SK-MEL-5 (cell line): ENCODE measurements at regions not wholly inside any gene's neighbourhood (a gene's known extent, or its start where the extent isn't known, plus 50 kb on each side); places are given as distances from the start of the nearest gene placed in this dataset.
"Not testable (repeated sequence)": the region's sequence is repeated elsewhere in the genome, so short reads cannot be mapped to it uniquely, and the experiment has no call there.

ENCODE experiments used
- DNase-seq: peaks from one replicate; pipeline ENCODE4 v3.0.0-alpha.2; 2016; ENCODE audit warnings: low read depth, low spot score
- in situ Hi-C: cut with HindIII; loops from 2 replicates; pipeline ENCODE4 v1.10.0; 2016; ENCODE audit warnings: low sequenced_read_pairs, high pct_unique_total_duplicates, low pct_unique_long_range_greater_than_20kb

- no peak for DNase-seq
- in situ Hi-C loops = no loop called here
Measured at GRCh38 chr7:25454562-25455041, 226.3 kb upstream of the NPVF start.

- in situ Hi-C loops = no loop called here
Measured at GRCh38 chr7:25455683-25456251, 227.5 kb upstream of the NPVF start.

DNA sequence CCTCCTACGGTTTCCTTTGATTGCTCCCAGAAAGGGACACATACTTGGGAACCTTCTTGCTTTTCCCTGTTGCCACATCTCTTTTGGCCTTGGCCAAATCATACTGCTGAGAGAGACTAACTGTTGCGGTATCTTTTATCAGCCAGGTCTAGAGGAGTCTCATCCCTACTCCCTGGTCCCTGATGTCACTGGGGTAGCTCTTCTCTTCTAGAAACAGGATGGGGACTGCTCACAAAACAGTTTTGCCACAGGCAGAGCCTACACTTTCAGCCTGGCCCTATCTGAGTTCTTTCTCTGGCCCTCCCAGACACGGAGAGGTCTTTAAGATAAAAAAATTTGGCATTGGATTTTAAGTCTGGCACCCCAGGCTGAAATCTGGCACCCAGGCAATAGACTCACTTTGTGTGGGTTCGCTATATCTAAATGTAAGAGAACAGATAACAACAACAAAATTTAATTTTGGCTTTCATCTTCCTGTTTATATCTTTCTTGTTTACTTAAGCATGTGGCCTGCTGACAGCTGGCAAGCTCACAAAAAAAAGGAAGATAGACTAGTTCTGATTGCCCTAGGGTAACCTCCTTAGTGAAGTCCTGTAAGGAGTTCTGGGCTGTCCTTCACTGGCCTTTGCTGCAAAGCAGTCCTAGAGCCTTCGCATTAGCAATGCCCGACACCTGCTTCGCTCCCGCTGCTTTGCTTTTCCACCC lies 228.3 kb upstream of the NPVF start:
- in situ Hi-C loops = no loop called here

More at GRCh38 chr7:25455683-25456251, 227.5 kb upstream of the NPVF start:
- no peak for DNase-seq

DNA sequence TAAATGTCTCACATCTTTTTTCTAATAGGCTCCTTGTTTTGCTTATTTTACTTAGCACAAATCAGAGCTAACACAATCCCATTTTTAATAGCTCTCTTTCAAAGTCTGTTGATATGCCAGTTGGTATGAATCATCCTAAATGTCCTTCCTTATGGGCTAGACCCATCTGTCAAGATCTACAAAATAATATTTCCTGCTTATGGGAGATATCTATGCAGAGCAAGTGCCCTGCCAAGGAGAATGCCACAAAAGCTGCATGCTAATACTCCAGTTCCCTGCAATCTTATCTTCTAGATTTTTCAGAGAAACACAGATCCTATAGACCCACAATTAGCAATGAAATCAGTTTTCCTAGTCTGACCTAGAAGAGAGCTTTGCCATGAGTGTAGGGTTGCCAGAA lies 230.8 kb upstream of the NPVF start:
- DNase-seq = no peak
- in situ Hi-C loops = no loop called here

More for the DNA sequence above, 228.3 kb upstream of the NPVF start:
- DNase-seq = no peak

DNA sequence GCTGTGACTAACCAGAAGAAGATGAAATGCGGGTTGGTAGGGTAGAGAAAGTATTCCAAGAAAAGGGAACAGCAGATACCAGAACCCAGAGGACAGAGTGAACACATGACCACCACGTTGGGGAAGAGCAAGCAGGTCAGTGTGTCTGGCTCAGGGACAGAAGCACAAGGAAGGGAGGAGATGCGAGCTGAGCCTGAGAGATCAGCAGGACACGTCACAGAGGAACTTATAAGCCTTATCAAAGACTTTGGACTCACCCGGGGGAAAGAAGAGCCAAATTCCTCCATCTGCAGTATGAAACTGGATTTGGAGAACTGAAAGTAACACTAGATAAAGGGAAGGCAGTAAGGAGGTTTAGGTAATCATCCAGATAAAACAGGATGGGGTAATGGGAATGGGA lies 232.1 kb upstream of the NPVF start:
- in situ Hi-C loops = no loop called here

GRCh38 chr7:25469669-25470068 lies 241.4 kb upstream of the NPVF start:
- in situ Hi-C loops = no loop called here
- no peak for DNase-seq

More for the DNA sequence above, 232.1 kb upstream of the NPVF start:
- DNase-seq = no peak

- in situ Hi-C loops = no loop called here
- DNase-seq = no peak
Measured at GRCh38 chr7:25476863-25477499, 248.7 kb upstream of the NPVF start.

- in situ Hi-C loops, DNase-seq: not testable (repeated sequence)
Measured at GRCh38 chr7:25478221-25478620, 249.9 kb upstream of the NPVF start.

- in situ Hi-C loops = no loop called here
- no peak for DNase-seq
Measured at GRCh38 chr7:25478925-25479324, 250.6 kb upstream of the NPVF start.

DNA sequence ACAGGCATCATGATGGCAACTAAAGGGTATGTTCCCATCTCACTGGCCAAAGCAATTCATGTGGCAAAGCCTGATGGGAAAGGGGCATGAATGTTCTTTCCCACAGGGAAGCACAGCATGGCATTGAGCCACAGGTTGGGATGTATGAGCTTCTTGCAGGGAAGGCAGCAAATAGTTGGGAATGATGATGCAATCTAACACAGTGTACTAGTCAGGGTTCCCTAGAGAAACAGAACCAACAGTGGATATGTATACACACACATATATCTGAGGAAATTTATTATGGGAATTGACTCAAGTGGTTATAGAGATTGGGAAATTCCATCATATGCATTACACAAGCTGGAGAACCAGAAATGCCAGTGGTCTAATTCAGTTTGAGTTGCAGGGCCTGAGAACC lies 253.6 kb upstream of the NPVF start:
- in situ Hi-C loops = no loop called here
- DNase-seq = no peak

DNA sequence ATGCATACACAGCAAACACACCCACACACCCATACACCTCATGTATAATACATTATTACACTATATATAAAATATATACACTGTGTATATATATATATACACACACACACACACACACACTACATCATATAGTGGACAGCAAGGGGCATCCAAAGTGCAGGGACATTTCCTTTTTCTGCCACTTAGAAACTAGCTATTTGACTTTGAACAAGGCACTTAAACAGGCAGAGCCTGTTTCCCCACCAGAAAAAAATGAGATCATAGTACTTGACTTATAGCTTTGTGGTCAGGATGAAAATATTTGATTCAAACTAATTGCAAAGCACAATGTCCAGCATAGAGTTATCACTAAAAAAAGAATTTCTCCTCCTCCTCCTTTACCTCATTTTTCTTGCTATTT lies 254.3 kb upstream of the NPVF start:
- in situ Hi-C loops = no loop called here
- no peak for DNase-seq

DNA sequence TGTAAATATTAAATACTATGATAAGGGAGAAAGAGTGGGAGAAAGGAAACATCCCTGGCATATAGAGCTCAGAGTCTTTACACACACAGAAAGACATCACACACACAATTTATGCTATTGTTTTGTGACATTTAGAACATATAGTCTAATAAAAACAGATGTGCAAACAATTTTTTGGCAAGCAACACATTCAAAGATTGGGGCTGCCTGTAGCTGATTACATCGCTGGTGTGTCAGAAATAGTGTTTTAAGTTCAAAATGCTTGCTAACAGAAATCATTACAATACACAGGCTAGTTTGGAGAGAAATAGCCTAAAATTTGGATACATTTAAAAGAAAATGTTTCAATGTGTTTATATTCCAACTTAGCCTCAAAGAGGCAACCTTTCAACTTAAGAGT lies 256.7 kb upstream of the NPVF start:
- in situ Hi-C loops = no loop called here
- DNase-seq = no peak

DNA sequence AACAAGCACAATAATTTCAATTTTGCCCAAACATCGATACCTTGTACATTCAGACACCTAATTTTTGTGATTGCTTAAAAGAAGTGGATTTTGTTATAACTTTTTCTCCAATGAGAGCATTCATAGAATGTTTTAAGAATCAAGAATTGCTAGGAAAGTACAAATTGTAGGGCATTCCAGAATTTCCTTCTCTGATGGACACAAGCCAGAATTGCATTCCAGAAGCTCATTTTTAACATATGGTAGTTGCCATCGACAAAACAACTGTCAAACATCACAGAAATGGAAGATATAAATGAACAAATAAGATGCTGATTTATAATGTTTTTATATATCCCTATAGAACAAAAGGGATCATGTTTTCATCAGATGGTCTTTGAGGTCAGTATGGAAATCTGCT lies 258.4 kb upstream of the NPVF start:
- in situ Hi-C loops = no loop called here
- DNase-seq = no peak

DNA sequence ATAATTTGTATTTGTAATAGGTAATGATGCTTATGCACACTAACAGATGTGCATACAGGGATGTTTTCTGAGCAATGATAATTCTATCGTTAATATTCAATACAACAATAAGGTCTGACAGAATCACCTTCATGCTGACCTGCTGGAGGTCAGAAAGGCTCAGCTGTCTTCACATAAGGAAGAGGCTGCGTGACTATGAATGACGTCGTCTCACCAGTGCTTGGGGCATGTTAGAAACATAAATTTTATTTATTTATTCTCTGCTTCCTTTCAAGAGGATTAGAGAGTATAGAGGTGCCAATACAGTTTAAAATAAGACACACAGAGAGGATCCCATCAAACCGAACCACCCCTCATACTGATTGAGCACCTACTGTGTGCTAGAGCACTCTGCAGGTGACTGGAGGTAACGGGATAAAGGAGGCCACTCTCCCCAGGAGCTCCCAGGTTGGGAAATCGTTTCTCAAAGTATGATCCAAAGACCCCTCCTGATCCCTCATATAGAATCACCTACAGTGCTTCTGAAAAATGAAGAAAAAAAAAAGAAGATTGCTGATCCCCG lies 265.6 kb upstream of the NPVF start:
- no peak for DNase-seq
- in situ Hi-C loops = no loop called here

DNA sequence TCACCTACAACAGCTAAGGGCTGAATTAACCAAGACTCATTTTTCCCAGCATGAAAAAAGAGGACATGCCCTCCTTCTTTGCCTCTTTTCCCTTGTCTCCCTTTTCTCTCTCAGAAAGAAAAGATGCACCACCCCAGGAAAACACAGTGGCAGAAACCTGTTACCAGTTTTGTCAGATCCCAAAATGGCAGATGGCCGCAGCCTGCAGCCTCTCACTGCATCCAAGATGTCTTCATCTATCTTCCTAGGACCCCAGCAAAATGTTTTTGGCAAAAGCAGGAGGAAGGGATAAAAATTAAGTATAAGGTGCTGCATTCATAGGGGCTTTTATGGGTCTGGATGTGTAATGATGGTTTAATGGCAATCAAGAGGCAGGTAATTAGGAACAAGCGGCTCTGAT lies 266.6 kb upstream of the NPVF start:
- in situ Hi-C loops = no loop called here
- no peak for DNase-seq

DNA sequence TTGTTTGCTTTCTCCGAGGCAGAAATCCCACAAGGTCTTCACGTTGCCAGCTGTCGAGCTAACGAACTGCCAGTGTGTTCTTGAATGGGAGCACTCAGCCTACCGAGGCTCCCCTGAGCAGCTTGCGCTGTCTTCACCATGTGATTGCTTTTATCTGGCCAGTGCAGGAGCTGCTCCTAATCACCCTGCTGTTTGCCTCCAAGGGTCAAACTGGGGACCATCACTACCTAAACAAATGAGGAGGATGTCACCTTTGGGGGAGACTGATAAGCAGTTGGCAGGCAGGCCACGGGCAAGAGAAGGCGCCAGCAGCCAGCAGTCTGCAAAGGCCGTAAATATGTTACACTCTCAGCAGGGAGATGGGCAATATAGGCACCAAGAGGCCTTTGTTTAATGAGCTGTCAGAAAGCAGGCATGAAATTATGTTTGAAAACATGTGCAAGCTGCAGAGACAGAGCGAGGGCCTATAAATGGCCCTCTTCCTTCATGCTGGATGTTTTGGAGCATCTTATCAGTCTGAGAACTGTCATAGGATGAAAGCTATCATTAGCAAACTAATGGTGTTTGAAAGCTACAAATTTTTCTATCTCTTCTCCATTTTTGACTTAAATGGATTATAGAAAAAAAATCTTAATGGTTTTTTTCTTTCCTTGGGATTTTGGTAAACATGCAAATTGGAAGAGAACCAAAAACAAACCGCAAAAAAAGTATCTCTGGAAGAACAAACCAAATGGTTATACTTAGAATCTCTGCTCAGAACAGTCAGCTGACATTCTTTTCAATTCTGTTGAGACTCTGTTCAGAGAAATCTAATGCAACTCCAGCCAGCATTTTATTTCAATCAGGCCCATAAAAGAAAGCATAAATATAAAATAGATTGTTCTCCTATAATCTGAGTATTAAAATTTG lies 267.3 kb upstream of the NPVF start:
- no peak for DNase-seq

DNA sequence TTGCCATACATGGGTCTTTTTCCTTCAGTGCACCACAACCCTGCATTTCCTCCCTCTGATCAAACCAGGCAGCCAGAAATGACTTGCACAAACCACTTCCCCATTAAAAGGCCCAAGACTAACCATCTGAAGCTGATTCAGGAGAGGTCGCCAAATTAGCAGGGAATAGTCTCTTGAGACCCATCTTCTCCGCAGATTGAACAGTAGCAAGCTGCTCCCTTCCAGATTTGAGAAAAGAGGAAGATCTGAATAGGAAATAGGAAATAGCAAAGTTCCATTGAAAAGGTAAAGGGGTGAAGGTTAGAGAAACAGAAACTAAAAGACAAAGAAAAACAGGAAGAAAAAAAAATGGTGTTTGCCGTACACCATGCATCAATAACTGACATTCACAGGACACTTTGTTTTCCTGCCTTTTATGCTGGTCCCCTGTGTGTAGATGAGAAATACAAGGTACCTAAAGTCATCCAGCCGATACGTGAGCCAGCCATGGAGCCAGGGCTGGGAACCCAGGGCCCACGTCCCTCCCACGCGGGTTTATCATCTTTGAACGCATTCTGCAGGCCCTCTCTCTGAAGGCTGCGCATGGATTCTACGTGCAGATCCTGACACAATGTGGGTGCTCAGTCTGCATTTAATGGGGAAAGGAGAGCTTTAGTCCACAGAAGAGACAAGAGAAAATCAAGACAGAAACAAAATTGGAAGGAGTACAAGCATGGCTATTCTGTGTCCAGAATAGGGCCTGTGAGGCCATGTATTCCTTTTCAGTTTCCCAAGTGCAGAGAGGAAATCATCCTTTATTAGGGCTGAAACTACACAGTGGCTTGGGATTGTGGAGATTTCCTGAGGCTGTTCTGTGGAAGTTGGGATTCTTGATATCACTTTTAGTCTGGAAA lies 268.4 kb upstream of the NPVF start:
- DNase-seq = no peak
- in situ Hi-C loops = no loop called here

More for the DNA sequence above, 267.3 kb upstream of the NPVF start:
- in situ Hi-C loops = no loop called here
